Naive B cell (primary cell): ENCODE measurements at regions not wholly inside any gene's neighbourhood (a gene's known extent, or its start where the extent isn't known, plus 50 kb on each side); places are given as distances from the start of the nearest gene placed in this dataset.

Source experiments
- ATAC-seq, 2 donors: fragments of 150-1000 bp; cut with Tn5 transposase; 2 replicates each; pipeline ENCODE4 v1.10.0; 2021; ENCODE audit warnings: low read depth in 2 of 2, mild to moderate bottlenecking in 2 of 2, moderate library complexity in 2 of 2
- DNase-seq: peaks from one replicate; pipeline ENCODE4 v3.0.0; 2022
- H3K27ac Mint-ChIP-seq, 6 donors: one replicate each; pipeline ENCODE4 v1.8.0; 2020 to 2022; ENCODE audit warnings: mild to moderate bottlenecking in 6 of 6, mixed read lengths in 6 of 6, moderate library complexity in 5 of 6, inconsistent platforms in 2 of 6
- H3K27me3 Mint-ChIP-seq, 3 donors: one replicate each; pipeline ENCODE4 v1.8.0; 2021 to 2022; ENCODE audit warnings: mixed read lengths in 3 of 3, mild to moderate bottlenecking in 1 of 3
- H3K36me3 Mint-ChIP-seq, 2 donors: one replicate each; pipeline ENCODE4 v1.8.0; 2020 to 2022; ENCODE audit warnings: mixed read lengths in 2 of 2, inconsistent platforms in 1 of 2, mild to moderate bottlenecking in 1 of 2
- H3K4me1 Mint-ChIP-seq, 3 donors: one replicate each; pipeline ENCODE4 v1.8.0; 2020 to 2022; ENCODE audit warnings: mixed read lengths in 3 of 3, inconsistent platforms in 1 of 3, mild to moderate bottlenecking in 1 of 3, moderate library complexity in 1 of 3
- H3K4me3 Mint-ChIP-seq, 8 donors: one replicate each; pipeline ENCODE4 v1.8.0; 2020 to 2022; ENCODE audit warnings: mild to moderate bottlenecking in 8 of 8, mixed read lengths in 8 of 8, moderate library complexity in 8 of 8, inconsistent platforms in 2 of 8
- H3K9me3 Mint-ChIP-seq, 7 donors: one replicate each; pipeline ENCODE4 v1.8.0; 2020 to 2022; ENCODE audit warnings: mixed read lengths in 7 of 7, mild to moderate bottlenecking in 5 of 7, inconsistent platforms in 2 of 7, moderate library complexity in 1 of 7

GRCh38 chr7:52273685-52274610, 761.5 kb upstream of the POM121L12 start:
- DNase-seq (no peak), ATAC-seq (no peak)
- Mint-ChIP-seq H3K4me3 (peak overlapping the region in 1 of 8 donors; percentile 25), H3K9me3 (peaks cover 0 to 29% (median 4%) of the 10 kb centered on the region in 7 donors), H3K27ac (no peak overlapping the region), H3K36me3 (no peaks in the 10 kb centered on the region), H3K27me3 (no peaks in the 10 kb centered on the region), H3K4me1 (no peaks in the 10 kb centered on the region)

- Mint-ChIP-seq H3K36me3 (no peaks in the 10 kb centered on the region), H3K4me3 (no peak overlapping the region), H3K27ac (no peak overlapping the region), H3K9me3 (peaks cover 0 to 14% (median 5%) of the 10 kb centered on the region in 7 donors), H3K4me1 (no peaks in the 10 kb centered on the region), H3K27me3 (no peaks in the 10 kb centered on the region)
- ATAC-seq, result no peak
- no peak for DNase-seq
Measured at GRCh38 chr7:52271703-52272102, 763.7 kb upstream of the POM121L12 start.

- Mint-ChIP-seq H3K36me3 (no peaks in the 10 kb centered on the region), H3K4me3 (no peak overlapping the region), H3K4me1 (no peaks in the 10 kb centered on the region), H3K27me3 (no peaks in the 10 kb centered on the region), H3K9me3 (peaks cover 0 to 7% (median 2%) of the 10 kb centered on the region in 7 donors), H3K27ac (no peak overlapping the region)
- ATAC-seq, result no peak
- DNase-seq, result no peak
Measured at GRCh38 chr7:52270301-52270700, 765.1 kb upstream of the POM121L12 start.

GRCh38 chr7:52269669-52270068, 765.8 kb upstream of the POM121L12 start:
- H3K9me3 Mint-ChIP-seq, result peaks cover 0 to 9% (median 1%) of the 10 kb centered on the region in 7 donors

GRCh38 chr7:52261057-52261456, 774.4 kb upstream of the POM121L12 start:
- Mint-ChIP-seq H3K4me3 (no peak overlapping the region), H3K36me3 (no peaks in the 10 kb centered on the region), H3K9me3 (peaks cover 2 to 29% (median 10%) of the 10 kb centered on the region in 7 donors), H3K4me1 (no peaks in the 10 kb centered on the region), H3K27ac (no peak overlapping the region), H3K27me3 (no peaks in the 10 kb centered on the region)
- ATAC-seq (no peak), DNase-seq (no peak)

More at GRCh38 chr7:52269669-52270068, 765.8 kb upstream of the POM121L12 start:
- DNase-seq (no peak), ATAC-seq (no peak)
- Mint-ChIP-seq H3K27ac (no peak overlapping the region), H3K4me3 (no peak overlapping the region), H3K4me1 (no peaks in the 10 kb centered on the region), H3K36me3 (no peaks in the 10 kb centered on the region), H3K27me3 (no peaks in the 10 kb centered on the region)

GRCh38 chr7:52260046-52260665, 775.3 kb upstream of the POM121L12 start:
- H3K27ac Mint-ChIP-seq, result no peak overlapping the region
- no peaks in the 10 kb centered on the region for H3K27me3 Mint-ChIP-seq
- no peaks in the 10 kb centered on the region for H3K4me1 Mint-ChIP-seq
- H3K9me3 Mint-ChIP-seq, result peaks cover under 1 to 29% (median 10%) of the 10 kb centered on the region in 7 donors
- H3K4me3 Mint-ChIP-seq, result no peak overlapping the region
- H3K36me3 Mint-ChIP-seq, result no peaks in the 10 kb centered on the region
- no peak for ATAC-seq
- DNase-seq, result no peak

- no peak for DNase-seq
- Mint-ChIP-seq H3K27me3 (no peaks in the 10 kb centered on the region), H3K27ac (no peak overlapping the region), H3K4me3 (no peak overlapping the region), H3K4me1 (no peaks in the 10 kb centered on the region), H3K36me3 (no peaks in the 10 kb centered on the region), H3K9me3 (peaks cover 0 to 21% (median 9%) of the 10 kb centered on the region in 7 donors)
- ATAC-seq, result no peak
Measured at GRCh38 chr7:52257890-52258289, 777.5 kb upstream of the POM121L12 start.

GRCh38 chr7:52254396-52255010, 780.9 kb upstream of the POM121L12 start:
- Mint-ChIP-seq H3K27me3 (no peaks in the 10 kb centered on the region), H3K27ac (no peak overlapping the region), H3K4me1 (no peaks in the 10 kb centered on the region), H3K4me3 (no peak overlapping the region), H3K36me3 (no peaks in the 10 kb centered on the region), H3K9me3 (peaks cover 0 to 14% (median 11%) of the 10 kb centered on the region in 7 donors)
- ATAC-seq (no peak), DNase-seq (no peak)

GRCh38 chr7:52253953-52254352, 781.5 kb upstream of the POM121L12 start:
- Mint-ChIP-seq H3K27ac (no peak overlapping the region), H3K27me3 (no peaks in the 10 kb centered on the region), H3K9me3 (peaks cover 0 to 13% (median 10%) of the 10 kb centered on the region in 7 donors), H3K36me3 (no peaks in the 10 kb centered on the region), H3K4me1 (no peaks in the 10 kb centered on the region), H3K4me3 (no peak overlapping the region)
- no peak for DNase-seq
- ATAC-seq, result no peak

GRCh38 chr7:52249741-52250140, 785.7 kb upstream of the POM121L12 start:
- no peak for DNase-seq
- Mint-ChIP-seq H3K9me3 (peaks cover 0 to 7% (median 2%) of the 10 kb centered on the region in 7 donors), H3K27me3 (no peaks in the 10 kb centered on the region), H3K27ac (no peak overlapping the region), H3K4me1 (no peaks in the 10 kb centered on the region), H3K36me3 (no peaks in the 10 kb centered on the region), H3K4me3 (no peak overlapping the region)
- ATAC-seq, result no peak

GRCh38 chr7:52247518-52247917, 787.9 kb upstream of the POM121L12 start:
- ATAC-seq, result no peak
- Mint-ChIP-seq H3K9me3 (peaks cover 0 to 10% (median 5%) of the 10 kb centered on the region in 7 donors), H3K4me1 (no peaks in the 10 kb centered on the region), H3K36me3 (no peaks in the 10 kb centered on the region), H3K4me3 (no peak overlapping the region), H3K27me3 (no peaks in the 10 kb centered on the region), H3K27ac (no peak overlapping the region)
- no peak for DNase-seq

- H3K27me3 Mint-ChIP-seq, result no peaks in the 10 kb centered on the region
Measured at GRCh38 chr7:52243685-52244084, 791.7 kb upstream of the POM121L12 start.

GRCh38 chr7:52233248-52233647, 802.2 kb upstream of the POM121L12 start:
- Mint-ChIP-seq H3K4me3 (no peak overlapping the region), H3K27ac (no peak overlapping the region), H3K4me1 (no peaks in the 10 kb centered on the region), H3K27me3 (no peaks in the 10 kb centered on the region), H3K36me3 (no peaks in the 10 kb centered on the region), H3K9me3 (peaks cover 13 to 35% (median 16%) of the 10 kb centered on the region in 7 donors)
- DNase-seq, result no peak
- no peak for ATAC-seq

More at GRCh38 chr7:52243685-52244084, 791.7 kb upstream of the POM121L12 start:
- Mint-ChIP-seq H3K27ac (no peak overlapping the region), H3K4me3 (no peak overlapping the region), H3K36me3 (no peaks in the 10 kb centered on the region), H3K4me1 (no peaks in the 10 kb centered on the region), H3K9me3 (peaks cover 0 to 10% (median 7%) of the 10 kb centered on the region in 7 donors)
- ATAC-seq (no peak), DNase-seq (no peak)
